IMR-90 (cell line): ENCODE measurements at regions not wholly inside any gene's neighbourhood (a gene's known extent, or its start where the extent isn't known, plus 50 kb on each side); places are given as distances from the start of the nearest gene placed in this dataset.

ENCODE experiments used
- BHLHE40 ChIP-seq: fragments of 150-350 bp; IDR thresholded peaks from 2 replicates; pipeline ENCODE4 v1.6.1; 2016; ENCODE audit warnings: mild to moderate bottlenecking, low read depth, low read length
- CHD1 ChIP-seq: IDR thresholded peaks from 2 replicates; pipeline ENCODE4 v1.6.1; 2012; ENCODE audit warnings: low read depth, low read length, improper control_type of control experiment
- FOS ChIP-seq: fragments of 150-350 bp; IDR thresholded peaks from 2 replicates; pipeline ENCODE4 v1.6.1; 2016; ENCODE audit warnings: low read depth, low read length
- MAFK ChIP-seq: IDR thresholded peaks from 2 replicates; pipeline ENCODE4 v1.6.1; 2012; ENCODE audit warnings: low read depth, low read length, improper control_type of control experiment
- MAZ ChIP-seq: IDR thresholded peaks from 2 replicates; pipeline ENCODE4 v1.6.1; 2012; ENCODE audit warnings: low read depth, mild to moderate bottlenecking, low read length, improper control_type of control experiment, moderate library complexity, borderline replicate concordance
- MXI1 ChIP-seq: IDR thresholded peaks from 2 replicates; pipeline ENCODE4 v1.6.1; 2012; ENCODE audit warnings: low read depth, mild to moderate bottlenecking, low read length, moderate library complexity, borderline replicate concordance
- NFE2L2 ChIP-seq: fragments of 150-350 bp; IDR thresholded peaks from 2 replicates; pipeline ENCODE4 v1.6.1; 2016; ENCODE audit warnings: low read depth, mild to moderate bottlenecking, low read length
- POLR2A ChIP-seq: IDR thresholded peaks from 2 replicates; pipeline ENCODE4 v1.6.1; 2012; ENCODE audit warnings: mild to moderate bottlenecking, low read depth, low read length
- RAD21 ChIP-seq: IDR thresholded peaks from 2 replicates; pipeline ENCODE4 v1.6.1; 2012; ENCODE audit warnings: low read length, improper control_type of control experiment
- RFX5 ChIP-seq: IDR thresholded peaks from 2 replicates; pipeline ENCODE4 v1.8.0; 2012; ENCODE audit warnings: low read depth, mild to moderate bottlenecking, low read length, moderate library complexity
- SMC3 ChIP-seq: fragments of 150-350 bp; IDR thresholded peaks from 2 replicates; pipeline ENCODE4 v1.6.1; 2016; ENCODE audit warnings: low read depth, mild to moderate bottlenecking, antibody characterized with exemption, low read length, moderate library complexity
- TF ChIP-seq, protein P1 (sequence below): conservative IDR thresholded peaks from 2 replicates; pipeline ENCODE4 v1.5.1; 2012; ENCODE audit warnings: mild to moderate bottlenecking, low read depth, low read length, improper control_type of control experiment
- TF ChIP-seq, protein P2 (sequence below): fragments of 150-350 bp; IDR thresholded peaks from 2 replicates; pipeline ENCODE4 v1.6.1; 2016; ENCODE audit warnings: low read depth, mild to moderate bottlenecking, low read length, moderate library complexity, borderline replicate concordance

DNA sequence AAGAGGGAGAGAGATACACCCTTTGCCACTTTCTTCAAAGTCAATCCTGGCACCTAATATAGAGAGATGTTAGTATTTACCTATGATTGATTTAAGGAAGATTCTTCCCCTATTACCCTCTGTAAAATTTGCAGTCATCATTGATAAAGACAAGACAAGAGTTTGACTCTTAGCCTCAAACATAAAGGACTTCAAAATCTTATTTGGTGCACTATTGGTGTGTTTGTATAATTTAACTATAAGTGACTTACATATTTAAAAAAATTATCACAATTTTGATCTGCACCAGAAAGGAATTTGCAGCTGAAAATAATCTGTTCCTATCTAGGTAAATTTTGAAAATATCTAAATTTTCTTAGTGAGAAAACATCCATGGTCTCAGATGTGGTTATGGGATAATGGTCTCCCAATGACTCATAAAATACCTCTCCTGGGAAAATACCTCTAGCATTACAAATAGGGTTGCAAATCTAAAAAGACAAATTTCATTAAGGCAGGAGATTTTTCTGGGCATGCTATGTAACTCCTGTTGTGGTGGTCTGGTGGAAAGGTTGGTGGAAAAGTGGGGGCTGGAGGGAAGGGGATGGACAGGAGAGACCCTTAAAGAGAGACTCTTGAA lies 173.6 kb upstream of the MED14 start:
- TF ChIP-seq, protein P1, sequence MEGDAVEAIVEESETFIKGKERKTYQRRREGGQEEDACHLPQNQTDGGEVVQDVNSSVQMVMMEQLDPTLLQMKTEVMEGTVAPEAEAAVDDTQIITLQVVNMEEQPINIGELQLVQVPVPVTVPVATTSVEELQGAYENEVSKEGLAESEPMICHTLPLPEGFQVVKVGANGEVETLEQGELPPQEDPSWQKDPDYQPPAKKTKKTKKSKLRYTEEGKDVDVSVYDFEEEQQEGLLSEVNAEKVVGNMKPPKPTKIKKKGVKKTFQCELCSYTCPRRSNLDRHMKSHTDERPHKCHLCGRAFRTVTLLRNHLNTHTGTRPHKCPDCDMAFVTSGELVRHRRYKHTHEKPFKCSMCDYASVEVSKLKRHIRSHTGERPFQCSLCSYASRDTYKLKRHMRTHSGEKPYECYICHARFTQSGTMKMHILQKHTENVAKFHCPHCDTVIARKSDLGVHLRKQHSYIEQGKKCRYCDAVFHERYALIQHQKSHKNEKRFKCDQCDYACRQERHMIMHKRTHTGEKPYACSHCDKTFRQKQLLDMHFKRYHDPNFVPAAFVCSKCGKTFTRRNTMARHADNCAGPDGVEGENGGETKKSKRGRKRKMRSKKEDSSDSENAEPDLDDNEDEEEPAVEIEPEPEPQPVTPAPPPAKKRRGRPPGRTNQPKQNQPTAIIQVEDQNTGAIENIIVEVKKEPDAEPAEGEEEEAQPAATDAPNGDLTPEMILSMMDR, result no peak
- TF ChIP-seq RAD21 (no peak), POLR2A (no peak), MAFK (no peak), NFE2L2 (no peak), MXI1 (no peak), CHD1 (no peak), FOS (no peak), MAZ (no peak), SMC3 (no peak), RFX5 (no peak), BHLHE40 (no peak)
- TF ChIP-seq, protein P2, sequence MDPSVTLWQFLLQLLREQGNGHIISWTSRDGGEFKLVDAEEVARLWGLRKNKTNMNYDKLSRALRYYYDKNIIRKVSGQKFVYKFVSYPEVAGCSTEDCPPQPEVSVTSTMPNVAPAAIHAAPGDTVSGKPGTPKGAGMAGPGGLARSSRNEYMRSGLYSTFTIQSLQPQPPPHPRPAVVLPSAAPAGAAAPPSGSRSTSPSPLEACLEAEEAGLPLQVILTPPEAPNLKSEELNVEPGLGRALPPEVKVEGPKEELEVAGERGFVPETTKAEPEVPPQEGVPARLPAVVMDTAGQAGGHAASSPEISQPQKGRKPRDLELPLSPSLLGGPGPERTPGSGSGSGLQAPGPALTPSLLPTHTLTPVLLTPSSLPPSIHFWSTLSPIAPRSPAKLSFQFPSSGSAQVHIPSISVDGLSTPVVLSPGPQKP, result no peak
